Omental fat pad (tissue), 3 donors: ENCODE measurements at regions not wholly inside any gene's neighbourhood (a gene's known extent, or its start where the extent isn't known, plus 50 kb on each side); places are given as distances from the start of the nearest gene placed in this dataset.
"Not testable (repeated sequence)": the region's sequence is repeated elsewhere in the genome, so short reads cannot be mapped to it uniquely, and the experiment has no call there.

Experiments used
- ATAC-seq: fragments of 150-250 bp; one replicate; pipeline ENCODE4 v1.9.1; 2016; ENCODE audit warnings: mild to moderate bottlenecking, moderate library complexity; ENCODE audit not compliant: low FRiP score
- DNase-seq: peaks from one replicate; pipeline ENCODE4 v3.0.0-alpha.2; 2019; ENCODE audit warnings: low spot score
- CTCF ChIP-seq, 3 donors: fragments of 450-650 bp; IDR thresholded peaks; one replicate each; pipeline ENCODE4 v1.5.1; 2016 to 2017; ENCODE audit warnings: antibody characterized with exemption in 3 of 3, mild to moderate bottlenecking in 3 of 3, moderate library complexity in 2 of 3

GRCh38 chr3:139110072-139110830, 65.6 kb upstream of the PRR23C start:
- DNase-seq (no peak), ATAC-seq (no peak)
- no peak for TF ChIP-seq CTCF (IDR thresholded peaks at IDR 0.05)

- not testable (repeated sequence) for DNase-seq
Observed at GRCh38 chr3:139110929-139111328, 66.2 kb upstream of the PRR23C start.

GRCh38 chr3:139111392-139112229, 66.9 kb upstream of the PRR23C start:
- ATAC-seq (peak; percentile 91), DNase-seq (no peak)
- no peak for TF ChIP-seq CTCF (IDR thresholded peaks at IDR 0.05)

More at GRCh38 chr3:139110929-139111328, 66.2 kb upstream of the PRR23C start:
- not testable (repeated sequence) for ATAC-seq

- no peak for DNase-seq
- no peak for ATAC-seq
- no peak for TF ChIP-seq CTCF (IDR thresholded peaks at IDR 0.05)
Observed at GRCh38 chr3:139112230-139112558, 67.5 kb upstream of the PRR23C start.

- no peak for TF ChIP-seq CTCF (IDR thresholded peaks at IDR 0.05)
Observed at GRCh38 chr3:139113231-139113992, 68.7 kb upstream of the PRR23C start.

GRCh38 chr3:139113993-139114375, 69.3 kb upstream of the PRR23C start:
- no peak for DNase-seq
- ATAC-seq = no peak
- TF ChIP-seq CTCF (IDR thresholded peaks at IDR 0.05) = no peak

More at GRCh38 chr3:139113231-139113992, 68.7 kb upstream of the PRR23C start:
- no peak for ATAC-seq
- DNase-seq = no peak

- DNase-seq, ATAC-seq: not testable (repeated sequence)
Observed at GRCh38 chr3:139116631-139117030, 71.9 kb upstream of the PRR23C start.
